KMS-11 (cell line): ENCODE measurements at regions not wholly inside any gene's neighbourhood (a gene's known extent, or its start where the extent isn't known, plus 50 kb on each side); places are given as distances from the start of the nearest gene placed in this dataset.

Experiments used
- H2AFZ ChIP-seq: fragments of 200-600 bp; sonication (generic); 2 replicates; pipeline ENCODE4 v1.6.1; 2016; ENCODE audit warnings: antibody characterized with exemption, mixed run types, low read depth
- H3K27ac ChIP-seq: fragments of 200-600 bp; sonication (generic); 2 replicates; pipeline ENCODE4 v1.6.1; 2016; ENCODE audit warnings: mild to moderate bottlenecking, mixed run types
- H3K27me3 ChIP-seq: fragments of 200-600 bp; sonication (generic); 2 replicates; pipeline ENCODE4 v1.6.1; 2017; ENCODE audit warnings: mild to moderate bottlenecking, low read depth, mixed run types, moderate library complexity; ENCODE audit not compliant: insufficient read depth
- H3K36me3 ChIP-seq: fragments of 200-600 bp; sonication (generic); 2 replicates; pipeline ENCODE4 v1.6.1; 2017; ENCODE audit warnings: mild to moderate bottlenecking, mixed run types; ENCODE audit not compliant: insufficient read depth
- H3K4me1 ChIP-seq: fragments of 200-600 bp; sonication (generic); 2 replicates; pipeline ENCODE4 v1.6.1; 2016; ENCODE audit warnings: mild to moderate bottlenecking, low read depth, mixed run types; ENCODE audit not compliant: poor library complexity, severe bottlenecking
- H3K4me2 ChIP-seq: fragments of 200-600 bp; sonication (generic); 2 replicates; pipeline ENCODE4 v1.7.0; 2016; ENCODE audit warnings: mild to moderate bottlenecking, mixed run types
- H3K4me3 ChIP-seq: fragments of 200-600 bp; sonication (generic); IDR thresholded peaks from 2 replicates; pipeline ENCODE4 v1.6.1; 2017; ENCODE audit warnings: low read depth, low read length, mixed read lengths; ENCODE audit not compliant: insufficient read depth
- H3K79me2 ChIP-seq: fragments of 200-600 bp; sonication (generic); 2 replicates; pipeline ENCODE4 v1.6.1; 2016; ENCODE audit warnings: low read depth, mixed run types; ENCODE audit not compliant: insufficient read depth
- H3K9ac ChIP-seq: fragments of 200-600 bp; sonication (generic); 2 replicates; pipeline ENCODE4 v1.6.1; 2016; ENCODE audit warnings: mild to moderate bottlenecking, mixed run types
- H4K20me1 ChIP-seq: fragments of 200-600 bp; sonication (generic); 2 replicates; pipeline ENCODE4 v1.6.1; 2016; ENCODE audit warnings: mild to moderate bottlenecking, mixed run types; ENCODE audit not compliant: insufficient read depth
- CTCF ChIP-seq: fragments of 200-600 bp; sonication (generic); conservative IDR thresholded peaks from 2 replicates; pipeline ENCODE4 v1.6.1; 2017; ENCODE audit warnings: low read depth, mild to moderate bottlenecking, antibody characterized with exemption, low read length, moderate library complexity, mixed read lengths

DNA sequence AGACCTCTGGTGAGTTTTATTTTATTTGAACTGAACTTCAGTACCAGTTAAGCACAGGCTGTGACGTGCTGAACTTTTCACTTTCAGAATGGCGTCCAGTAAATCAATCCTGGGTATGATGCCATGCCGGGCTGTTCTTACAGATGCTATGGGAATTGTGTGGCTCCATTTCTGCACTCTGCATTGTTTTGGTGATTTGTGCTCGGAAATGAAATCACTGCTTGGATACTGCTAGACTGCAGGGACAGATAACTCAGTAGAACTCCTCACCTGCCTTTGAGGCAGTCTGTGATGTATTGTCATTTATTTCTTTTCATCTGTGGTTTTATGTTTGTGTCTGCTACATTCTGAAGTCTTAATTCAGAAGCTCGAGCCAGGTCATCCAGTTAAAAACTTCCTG, 172.7 kb downstream of the PTPN11 start:
- H4K20me1 ChIP-seq = no peaks in the 10 kb centered on the region
- no peak overlapping the region for H2AFZ ChIP-seq
- H3K4me2 ChIP-seq = no peak overlapping the region
- H3K27ac ChIP-seq = no peak overlapping the region
- H3K79me2 ChIP-seq = no peaks in the 10 kb centered on the region
- no peaks in the 10 kb centered on the region for H3K4me1 ChIP-seq
- H3K4me3 ChIP-seq = no peak overlapping the region
- no peaks in the 10 kb centered on the region for H3K36me3 ChIP-seq
- H3K27me3 ChIP-seq = no peaks in the 10 kb centered on the region
- no peak overlapping the region for H3K9ac ChIP-seq
- TF ChIP-seq CTCF = no peak

DNA sequence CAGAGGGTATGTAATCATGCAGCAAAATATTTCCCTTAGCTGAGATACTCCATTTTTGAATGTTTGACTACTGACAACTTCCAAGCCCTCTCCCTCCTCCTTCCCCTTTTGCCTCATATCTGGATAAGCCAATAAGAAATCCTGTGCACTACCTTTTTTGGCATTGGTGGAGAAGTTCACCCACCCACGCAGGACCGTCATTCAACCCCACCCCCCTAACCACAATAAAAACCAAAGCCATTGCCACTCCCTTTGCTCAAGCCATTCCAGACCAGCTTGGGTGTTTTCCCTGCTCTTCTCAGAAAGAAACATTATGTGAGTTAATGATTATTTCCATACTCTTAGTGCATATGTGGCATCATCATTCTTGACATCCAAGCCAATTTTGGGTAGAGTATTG, 176.7 kb downstream of the PTPN11 start:
- Histone ChIP-seq H3K79me2 (no peaks in the 10 kb centered on the region), H4K20me1 (no peaks in the 10 kb centered on the region), H3K4me3 (no peak overlapping the region), H3K9ac (no peak overlapping the region), H3K27me3 (no peaks in the 10 kb centered on the region), H3K4me2 (no peak overlapping the region), H3K36me3 (no peaks in the 10 kb centered on the region), H2AFZ (no peak overlapping the region), H3K4me1 (no peaks in the 10 kb centered on the region), H3K27ac (no peak overlapping the region)
- no peak for TF ChIP-seq CTCF

- Histone ChIP-seq H4K20me1 (no peaks in the 10 kb centered on the region), H3K79me2 (no peaks in the 10 kb centered on the region), H3K4me2 (no peak overlapping the region), H3K9ac (no peak overlapping the region), H2AFZ (no peak overlapping the region), H3K4me3 (no peak overlapping the region), H3K36me3 (no peaks in the 10 kb centered on the region), H3K27me3 (no peaks in the 10 kb centered on the region), H3K27ac (no peak overlapping the region), H3K4me1 (no peaks in the 10 kb centered on the region)
- TF ChIP-seq CTCF = no peak
These were observed 179.2 kb downstream of the PTPN11 start for GRCh38 chr12:112597986-112598385.

GRCh38 chr12:112598626-112599025, 179.9 kb downstream of the PTPN11 start:
- Histone ChIP-seq H3K4me3 (no peak overlapping the region), H3K4me1 (no peaks in the 10 kb centered on the region), H4K20me1 (no peaks in the 10 kb centered on the region), H3K36me3 (no peaks in the 10 kb centered on the region), H2AFZ (no peak overlapping the region), H3K9ac (no peak overlapping the region), H3K27me3 (no peaks in the 10 kb centered on the region), H3K27ac (no peak overlapping the region), H3K79me2 (no peaks in the 10 kb centered on the region), H3K4me2 (no peak overlapping the region)
- TF ChIP-seq CTCF = no peak

GRCh38 chr12:112599871-112600270, 181.1 kb downstream of the PTPN11 start:
- H2AFZ ChIP-seq = no peak overlapping the region
- no peaks in the 10 kb centered on the region for H3K79me2 ChIP-seq
- TF ChIP-seq CTCF = no peak
- H3K4me2 ChIP-seq = no peak overlapping the region
- no peaks in the 10 kb centered on the region for H3K27me3 ChIP-seq
- H3K27ac ChIP-seq = no peak overlapping the region
- H3K9ac ChIP-seq = no peak overlapping the region
- no peaks in the 10 kb centered on the region for H3K36me3 ChIP-seq
- H3K4me1 ChIP-seq = no peaks in the 10 kb centered on the region
- no peak overlapping the region for H3K4me3 ChIP-seq
- H4K20me1 ChIP-seq = no peaks in the 10 kb centered on the region
